GM19240 (cell line): ENCODE measurements at regions not wholly inside any gene's neighbourhood (a gene's known extent, or its start where the extent isn't known, plus 50 kb on each side); places are given as distances from the start of the nearest gene placed in this dataset.
A peak's percentile ranks its signal among the peaks of the same experiment; 100 is the strongest.
"Not testable (repeated sequence)": the region's sequence is repeated elsewhere in the genome, so short reads cannot be mapped to it uniquely, and the experiment has no call there.

Source experiments
- DNase-seq: peaks from one replicate; pipeline ENCODE4 v3.0.0; 2011; ENCODE audit warnings: low spot score; ENCODE audit not compliant: insufficient read length

- no peak for DNase-seq
Observed at GRCh38 chr18:35826477-35826876, 146.0 kb upstream of the RMP24 start.

DNA sequence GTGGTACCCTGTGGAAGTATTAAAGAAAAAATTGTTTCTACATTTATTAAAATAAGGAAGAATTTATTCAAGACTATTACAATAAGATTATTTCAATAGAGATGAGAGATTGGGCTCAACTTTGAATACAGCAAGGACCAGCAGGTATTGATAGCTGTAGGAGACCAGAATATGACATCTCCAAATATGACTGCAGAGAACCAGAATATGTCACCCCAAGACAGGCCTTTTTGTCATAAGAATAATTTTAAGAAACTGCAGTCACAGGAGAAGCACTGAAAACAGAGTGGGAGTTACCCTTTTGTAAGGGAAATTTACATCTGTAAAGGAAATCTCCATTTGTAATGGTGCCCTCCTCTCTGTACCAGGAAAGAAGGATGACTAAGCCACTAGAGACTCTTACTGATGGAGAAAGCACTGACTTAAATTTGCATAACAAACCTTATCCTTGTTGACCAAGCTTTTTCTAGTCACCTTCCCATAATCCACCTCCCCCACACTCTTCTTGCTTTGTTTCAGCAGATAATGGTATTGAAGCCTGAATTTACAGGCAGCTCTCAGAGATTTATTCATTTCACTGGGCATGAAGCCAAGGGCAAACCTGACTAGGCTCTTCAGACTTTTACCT, 145.1 kb upstream of the RMP24 start:
- no peak for DNase-seq

- DNase-seq, result no peak
Observed at GRCh38 chr18:35827903-35828275, 144.6 kb upstream of the RMP24 start.

DNA sequence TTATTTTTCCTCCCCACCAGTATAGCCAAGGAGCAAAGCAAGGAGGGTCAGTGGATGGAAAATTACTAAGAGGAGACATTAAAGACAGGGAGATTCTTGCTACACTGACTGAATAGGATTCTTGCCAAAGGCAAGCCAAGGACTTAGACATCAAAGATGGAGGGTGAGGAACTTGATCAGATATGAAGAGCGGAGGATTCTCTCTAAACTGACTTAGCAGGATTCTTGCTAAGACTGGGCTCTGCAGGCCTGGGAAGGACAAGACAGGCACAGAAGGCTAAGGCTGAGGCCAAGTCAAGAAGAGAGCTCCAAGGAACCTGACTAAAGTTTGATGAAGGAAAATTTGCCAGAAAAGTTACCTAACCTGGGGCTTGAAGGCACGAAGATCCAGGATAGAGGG, 143.9 kb upstream of the RMP24 start:
- no peak for DNase-seq

DNA sequence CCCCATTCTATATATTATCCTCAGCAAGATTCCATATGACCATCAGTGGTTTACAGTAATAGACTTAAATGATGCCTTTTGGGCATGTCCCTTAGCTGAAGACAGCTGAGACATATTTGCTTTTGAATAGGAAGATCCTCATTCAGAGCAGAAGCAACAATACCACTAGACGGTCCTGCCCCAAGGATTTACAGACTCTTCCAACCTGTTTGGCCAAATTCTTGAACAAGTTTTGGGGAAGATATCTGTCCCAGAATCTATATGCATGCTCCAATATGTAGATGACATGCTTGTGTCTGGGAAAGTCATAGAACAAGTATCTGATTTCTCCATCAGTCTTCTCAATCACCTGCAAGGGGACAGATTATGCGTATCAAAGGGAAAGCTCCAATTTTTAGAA, 137.1 kb upstream of the RMP24 start:
- DNase-seq, result no peak

- peak; percentile 2 for DNase-seq
Observed at GRCh38 chr18:35835833-35836232, 136.6 kb upstream of the RMP24 start.

DNA sequence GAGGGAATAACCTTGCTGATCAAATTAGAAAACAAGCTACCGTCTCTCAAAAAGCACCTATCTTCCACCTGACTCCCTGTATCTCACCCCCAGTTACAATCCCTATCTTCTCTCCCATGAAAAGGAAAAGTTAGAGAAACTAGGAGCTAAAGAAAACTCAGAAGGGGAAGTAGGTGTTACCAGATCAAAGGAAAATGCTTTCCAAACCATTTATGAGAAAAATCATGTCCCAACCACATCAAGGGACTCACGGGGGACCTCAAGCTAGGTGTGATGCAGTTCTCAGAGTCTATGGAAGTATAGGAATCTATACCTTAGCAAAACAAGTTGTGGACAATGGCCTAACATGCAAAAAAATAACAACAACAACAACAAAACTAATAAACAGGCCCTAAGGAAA, 135.5 kb upstream of the RMP24 start:
- DNase-seq, result no peak

DNA sequence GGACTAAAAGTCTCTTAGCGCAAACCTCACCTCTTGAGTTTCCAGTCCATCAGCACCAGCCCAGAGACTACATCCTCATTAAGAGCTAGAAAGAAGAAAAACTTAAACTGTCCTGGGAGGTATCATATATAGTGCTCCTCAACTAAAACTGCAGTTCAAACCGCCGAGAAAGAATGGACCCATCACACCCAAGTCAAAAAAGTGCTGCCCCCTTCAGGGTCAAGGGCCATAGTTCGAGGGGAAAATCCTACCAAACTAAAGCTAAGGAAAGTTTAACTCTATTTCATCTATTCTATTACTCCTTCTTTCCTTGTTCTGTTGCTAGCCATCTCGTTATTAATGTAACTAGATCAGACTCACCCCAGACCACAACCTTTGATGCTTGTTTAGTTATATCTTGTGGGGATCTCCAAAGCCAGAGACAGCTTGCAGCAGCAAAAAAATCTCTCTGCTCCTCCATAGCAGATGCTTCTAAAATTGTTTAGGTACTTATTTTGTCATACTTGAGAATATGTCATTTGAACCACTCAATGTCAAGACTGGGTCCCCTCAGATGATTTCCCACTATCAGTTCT, 134.5 kb upstream of the RMP24 start:
- DNase-seq, result no peak

GRCh38 chr18:35841283-35841682, 131.2 kb upstream of the RMP24 start:
- no peak for DNase-seq

DNA sequence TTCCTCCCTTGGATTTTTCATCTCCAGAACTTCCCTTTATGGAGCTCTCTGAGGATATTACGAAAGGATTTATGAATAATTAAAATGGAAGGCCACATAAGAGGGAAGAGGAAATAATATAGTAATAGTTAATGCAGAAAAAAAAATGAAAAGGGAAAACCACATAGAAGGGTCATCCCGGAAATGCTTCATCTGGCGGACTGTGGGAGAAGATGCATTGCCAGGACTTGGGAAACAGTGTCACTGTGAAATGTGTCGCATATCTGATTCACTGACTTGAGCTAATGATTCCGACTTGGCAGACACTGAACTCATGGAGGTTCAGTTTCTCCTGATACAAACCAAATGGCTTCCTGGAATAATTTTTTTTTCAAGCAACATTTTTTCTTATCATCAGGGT, 129.9 kb upstream of the RMP24 start:
- no peak for DNase-seq

DNA sequence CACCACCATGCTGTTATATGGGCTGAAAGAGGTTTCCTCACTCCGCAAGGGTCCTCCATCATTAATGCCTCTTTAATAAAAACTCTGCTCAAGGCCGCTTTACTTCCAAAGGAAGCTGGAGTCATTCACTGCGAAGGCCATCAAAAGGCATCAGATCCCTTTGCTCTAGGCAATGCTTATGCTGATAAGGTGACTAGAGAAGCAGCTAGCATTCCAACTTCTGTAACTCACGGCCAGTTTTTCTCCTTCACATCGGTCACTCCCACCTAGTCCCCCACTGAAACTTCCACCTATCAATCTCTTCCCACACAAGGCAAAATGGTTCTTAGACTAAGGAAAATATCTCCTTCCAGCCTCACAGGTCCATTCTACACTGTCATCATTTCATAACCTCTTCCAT, 124.2 kb upstream of the RMP24 start:
- not testable (repeated sequence) for DNase-seq

GRCh38 chr18:35849241-35849640, 123.2 kb upstream of the RMP24 start:
- DNase-seq, result not testable (repeated sequence)

DNA sequence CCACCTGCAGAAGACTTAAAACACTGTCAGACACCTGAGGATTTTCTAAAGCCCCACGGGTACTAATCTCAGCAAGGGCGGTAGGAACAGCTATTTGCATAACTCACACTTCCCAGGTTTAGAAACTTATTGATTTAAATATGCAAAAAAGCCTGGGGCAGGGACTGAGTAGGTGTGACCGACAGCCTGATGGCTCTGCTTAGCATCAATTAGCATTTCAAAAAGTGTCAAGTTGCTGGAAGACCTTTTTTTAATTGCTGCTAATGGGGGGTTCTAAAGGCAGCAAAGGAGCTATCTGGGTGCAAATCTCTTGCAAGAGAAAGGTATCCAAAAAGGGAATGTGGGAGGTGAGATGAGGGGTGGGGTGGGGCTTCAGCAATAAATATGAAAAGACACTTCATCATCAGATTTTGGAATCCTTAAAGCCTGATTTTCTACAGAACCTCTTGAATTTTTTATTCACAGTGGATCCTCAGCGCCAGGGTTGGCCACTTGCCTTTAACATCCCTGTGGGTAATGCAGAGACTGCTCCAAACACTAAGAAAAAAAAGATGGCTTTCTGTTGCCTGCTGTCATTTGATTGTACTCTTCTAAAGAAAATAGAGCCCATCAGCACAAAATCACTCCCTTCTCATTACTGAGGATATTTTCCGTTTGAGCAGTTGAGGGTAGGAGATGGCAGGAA, 121.1 kb upstream of the RMP24 start:
- DNase-seq, result no peak

DNA sequence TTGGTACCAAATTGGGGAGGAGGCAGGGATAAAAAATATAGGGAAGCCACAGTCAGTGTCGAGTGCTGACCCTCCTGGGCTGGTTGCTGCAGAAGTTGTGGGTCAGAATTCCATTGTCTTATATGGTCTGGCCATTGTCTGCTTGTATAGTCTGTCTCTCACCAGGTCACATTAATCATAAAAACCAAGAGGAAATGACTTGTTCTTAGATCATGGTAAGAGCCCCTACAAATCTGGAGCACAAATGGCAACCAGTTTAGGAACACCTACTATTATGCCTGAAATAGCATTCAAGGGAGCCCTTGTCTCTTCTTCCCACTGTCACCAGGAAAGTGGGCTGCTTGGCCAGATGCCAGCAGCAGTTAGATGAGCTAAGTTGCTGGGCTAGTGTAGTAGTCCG, 119.7 kb upstream of the RMP24 start:
- no peak for DNase-seq

DNA sequence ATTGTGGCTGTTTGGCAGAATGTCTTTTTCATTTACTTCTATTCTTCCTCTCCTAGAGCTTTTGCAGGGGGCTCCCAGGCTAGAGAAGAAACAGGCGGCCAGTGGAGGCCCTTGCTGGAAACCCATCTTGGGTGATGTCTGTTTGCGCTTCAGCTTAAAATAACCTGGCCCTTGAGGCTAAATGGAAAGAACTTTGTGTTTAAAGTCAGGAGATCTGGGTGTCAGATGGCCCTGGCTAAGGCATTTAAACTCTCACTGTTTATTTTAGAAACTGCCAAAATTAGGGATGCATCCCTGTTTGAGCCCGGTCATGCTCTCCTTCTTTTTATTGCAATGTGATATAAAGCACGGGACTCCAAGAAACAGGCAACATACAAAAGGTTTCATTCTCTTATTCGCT, 118.4 kb upstream of the RMP24 start:
- DNase-seq, result no peak

GRCh38 chr18:35856178-35856577, 116.3 kb upstream of the RMP24 start:
- no peak for DNase-seq

GRCh38 chr18:35856721-35857120, 115.8 kb upstream of the RMP24 start:
- DNase-seq, result not testable (repeated sequence)

DNA sequence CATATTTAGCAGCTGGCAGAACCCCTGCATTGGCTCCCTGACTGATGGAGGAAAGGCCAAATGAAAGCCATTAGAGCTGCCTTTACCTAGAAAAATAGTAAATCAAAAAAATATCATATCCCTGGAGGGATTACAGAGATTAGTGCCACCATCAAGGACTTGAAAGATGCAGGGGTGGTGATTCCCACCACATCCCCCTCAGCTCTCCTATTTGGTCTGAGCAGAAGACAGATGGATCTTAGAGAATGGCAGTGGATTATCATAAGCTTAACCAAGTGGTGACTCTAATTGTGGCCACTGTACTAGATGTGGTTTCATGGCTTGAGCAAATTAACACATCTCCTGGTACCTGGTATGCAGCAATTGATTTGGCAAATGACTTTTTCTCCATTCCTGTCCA, 114.9 kb upstream of the RMP24 start:
- not testable (repeated sequence) for DNase-seq

DNA sequence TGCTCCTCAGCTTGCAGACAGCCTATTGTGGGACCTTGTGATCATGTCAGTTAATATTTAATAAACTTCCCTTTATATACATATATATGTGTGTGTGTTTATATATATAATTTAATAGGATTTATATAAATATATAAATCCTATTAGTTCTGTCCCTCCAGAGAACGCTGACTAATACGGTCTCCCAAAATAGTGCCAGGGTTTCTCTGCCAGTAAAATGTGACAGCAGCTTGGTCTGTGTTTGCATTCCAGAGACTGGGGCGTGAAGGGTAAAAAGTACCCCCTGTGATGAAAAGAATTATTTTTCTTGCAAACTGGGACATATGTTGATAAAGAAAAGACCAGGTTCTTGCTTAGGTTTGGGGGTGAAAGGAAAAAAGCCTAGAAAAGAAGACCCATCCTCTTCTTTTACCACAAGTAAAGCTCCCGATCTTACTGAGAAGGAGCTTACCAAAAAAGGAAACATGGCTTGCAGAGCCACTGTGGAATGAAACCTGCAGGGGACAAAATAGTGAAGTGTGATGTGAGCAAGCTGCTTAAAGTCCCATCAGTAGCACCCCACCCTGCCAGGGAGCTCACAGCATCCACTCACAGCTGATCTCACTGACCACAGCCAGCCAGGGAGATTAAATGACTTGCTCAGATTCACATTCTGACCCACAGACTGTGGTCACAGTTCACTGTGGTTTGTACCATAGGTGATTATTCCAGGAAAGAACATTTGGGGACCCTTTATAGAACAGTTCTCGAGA, 110.9 kb upstream of the RMP24 start:
- DNase-seq, result no peak

GRCh38 chr18:35862119-35862640, 110.3 kb upstream of the RMP24 start:
- no peak for DNase-seq

DNA sequence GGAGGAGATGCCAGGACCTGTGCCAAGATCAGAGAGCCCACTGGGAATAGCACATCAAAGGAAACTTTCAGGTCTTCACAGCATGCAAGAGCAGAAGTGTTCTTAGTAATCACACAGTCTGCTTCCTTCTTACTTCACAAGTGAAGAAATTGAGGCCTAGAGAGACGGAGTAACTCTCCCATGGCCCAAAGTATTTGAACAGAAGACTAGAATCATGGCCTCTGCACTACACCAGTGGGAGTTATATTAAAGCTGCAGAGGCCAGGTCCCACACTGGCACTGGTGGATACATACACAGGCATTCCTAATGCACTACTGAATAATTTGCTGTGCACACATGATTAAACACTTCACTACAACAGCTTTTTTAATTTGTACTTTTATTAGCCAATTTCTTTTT, 107.6 kb upstream of the RMP24 start:
- DNase-seq, result no peak

- DNase-seq, result no peak
Observed at GRCh38 chr18:35868915-35869314, 103.6 kb upstream of the RMP24 start.
